ENCODE measurements at regions not wholly inside any gene's neighbourhood (a gene's known extent, or its start where the extent isn't known, plus 50 kb on each side); places are given as distances from the start of the nearest gene placed in this dataset.

- H3K4me3 ChIP-seq: no peak overlapping the region
- DNase-seq: no peak
- H3K36me3 ChIP-seq (ENCODE audit: low read depth, missing control alignments): no peaks in the 10 kb centered on the region
- no peaks in the 10 kb centered on the region for H3K27me3 ChIP-seq
- TF ChIP-seq POLR2A (IDR thresholded peaks at IDR 0.05) (no peak), CTCF (IDR thresholded peaks at IDR 0.05) (no peak)
- 90 to 94% methylated on average over 1 of the region's 1 CpG for WGBS, 2 donors
- no peaks in the 10 kb centered on the region for H3K9me3 ChIP-seq
- no peaks in the 10 kb centered on the region for H3K4me1 ChIP-seq
- intact Hi-C loops (cut with DNase I; ENCODE audit: low total_unique reads): no loop called here
- no peak overlapping the region for H3K27ac ChIP-seq
These were observed 67.3 kb upstream of the VOPP1 start for GRCh38 chr7:55639640-55640039.

DNA sequence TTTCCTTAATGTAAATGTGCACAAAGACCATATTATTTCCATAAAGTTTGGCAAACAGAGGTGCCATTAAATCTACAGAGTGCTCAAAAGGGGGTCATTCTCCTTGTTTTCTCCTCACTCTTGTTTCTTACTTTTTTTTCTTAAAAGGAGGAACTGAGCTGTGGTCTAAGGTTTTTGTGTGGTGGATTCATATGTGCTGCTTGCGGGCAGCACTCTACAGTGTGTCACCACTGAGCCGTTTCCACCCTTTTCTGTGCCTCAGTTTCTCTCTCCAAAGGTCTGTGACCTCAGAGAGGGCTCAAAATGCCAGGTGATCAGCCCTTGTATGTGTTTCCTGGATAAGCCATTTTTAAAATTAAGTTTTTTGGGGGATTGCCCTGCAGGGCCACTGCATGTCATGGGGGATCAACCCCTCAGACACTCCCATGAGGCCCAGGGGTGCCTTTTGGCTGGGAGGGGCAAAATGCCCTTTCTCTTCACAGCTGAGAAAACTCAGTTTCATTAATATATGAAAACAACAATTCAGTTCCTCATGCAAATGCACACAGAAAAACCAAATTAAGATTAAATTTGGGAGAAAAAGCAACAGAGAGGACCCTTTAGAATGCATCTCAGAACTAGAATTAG, 56.9 kb upstream of the VOPP1 start:
- TF ChIP-seq CTCF (IDR thresholded peaks at IDR 0.05) (no peak), POLR2A (IDR thresholded peaks at IDR 0.05) (no peak)
- DNase-seq: no peak
- no peak overlapping the region for H3K27ac ChIP-seq
- no peaks in the 10 kb centered on the region for H3K36me3 ChIP-seq (ENCODE audit: low read depth, missing control alignments)
- no peaks in the 10 kb centered on the region for H3K27me3 ChIP-seq
- H3K9me3 ChIP-seq: no peaks in the 10 kb centered on the region
- no peak overlapping the region for H3K4me3 ChIP-seq
- 75 to 80% methylated on average over 2 of the region's 2 CpGs for WGBS, 2 donors
- intact Hi-C loops (cut with DNase I; ENCODE audit: low total_unique reads): no loop called here
- no peaks in the 10 kb centered on the region for H3K4me1 ChIP-seq

DNA sequence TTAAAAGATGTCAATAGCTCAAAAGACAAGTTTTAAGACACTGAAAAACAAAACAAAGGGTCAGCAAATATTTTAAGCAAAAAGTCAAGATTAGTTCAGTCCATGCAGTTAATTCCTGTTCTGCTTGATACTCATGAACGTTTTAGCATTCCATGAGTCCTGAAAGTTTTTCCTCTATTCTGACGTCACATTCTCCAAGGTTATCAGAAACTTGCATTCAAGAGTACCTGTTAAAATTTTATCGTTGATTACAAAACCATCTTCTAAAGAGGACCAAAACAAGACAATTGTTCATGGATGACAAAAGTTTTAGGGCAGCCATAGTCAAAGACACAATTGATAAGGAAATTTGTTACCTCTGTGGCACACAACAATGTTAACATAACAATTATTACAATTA, 52.5 kb upstream of the VOPP1 start:
- no peak overlapping the region for H3K4me3 ChIP-seq

GRCh38 chr7:55623617-55624016, 51.3 kb upstream of the VOPP1 start:
- no peaks in the 10 kb centered on the region for H3K36me3 ChIP-seq (ENCODE audit: low read depth, missing control alignments)
- 91 to 94% methylated on average over 8 of the region's 8 CpGs for WGBS, 2 donors
- H3K4me3 ChIP-seq: no peak overlapping the region
- H3K9me3 ChIP-seq: no peaks in the 10 kb centered on the region
- no peak for DNase-seq
- no peak for TF ChIP-seq CTCF (IDR thresholded peaks at IDR 0.05)
- TF ChIP-seq POLR2A (IDR thresholded peaks at IDR 0.05): no peak
- intact Hi-C loops (cut with DNase I; ENCODE audit: low total_unique reads): no loop called here
- no peaks in the 10 kb centered on the region for H3K4me1 ChIP-seq
- H3K27ac ChIP-seq: no peak overlapping the region
- H3K27me3 ChIP-seq: no peaks in the 10 kb centered on the region

More for the DNA sequence above, 52.5 kb upstream of the VOPP1 start:
- no peak overlapping the region for H3K27ac ChIP-seq
- no peaks in the 10 kb centered on the region for H3K27me3 ChIP-seq
- WGBS, 2 donors: 76 to 86% methylated on average over 3 of the region's 3 CpGs
- H3K36me3 ChIP-seq (ENCODE audit: low read depth, missing control alignments): no peaks in the 10 kb centered on the region
- no peaks in the 10 kb centered on the region for H3K4me1 ChIP-seq
- no peaks in the 10 kb centered on the region for H3K9me3 ChIP-seq
- TF ChIP-seq CTCF (IDR thresholded peaks at IDR 0.05): no peak
- no peak for TF ChIP-seq POLR2A (IDR thresholded peaks at IDR 0.05)
- no peak for DNase-seq
- intact Hi-C loops (cut with DNase I; ENCODE audit: low total_unique reads): no loop called here

GRCh38 chr7:55622241-55622640, 49.9 kb upstream of the VOPP1 start:
- Histone ChIP-seq H3K27me3 (no peaks in the 10 kb centered on the region), H3K27ac (no peak overlapping the region), H3K4me3 (no peak overlapping the region), H3K9me3 (no peaks in the 10 kb centered on the region), H3K4me1 (no peaks in the 10 kb centered on the region), H3K36me3 (ENCODE audit: low read depth, missing control alignments) (no peaks in the 10 kb centered on the region)
- intact Hi-C loops (cut with DNase I; ENCODE audit: low total_unique reads): no loop called here
- DNase-seq: no peak
- WGBS, 2 donors: 82 to 88% methylated on average over 5 of the region's 5 CpGs
- no peak for TF ChIP-seq CTCF (IDR thresholded peaks at IDR 0.05)
- no peak for TF ChIP-seq POLR2A (IDR thresholded peaks at IDR 0.05)
